DND-41 (cell line): ENCODE measurements at regions not wholly inside any gene's neighbourhood (a gene's known extent, or its start where the extent isn't known, plus 50 kb on each side); places are given as distances from the start of the nearest gene placed in this dataset.

Source experiments
- ATAC-seq: fragments of 200-7000 bp; cut with Tn5 transposase; 3 replicates; pipeline ENCODE4 v1.9.1; 2021; ENCODE audit warnings: low read depth; ENCODE audit not compliant: insufficient read depth
- DNase-seq: peaks from one replicate; pipeline ENCODE4 v3.0.0-alpha.2; 2020
- H2AFZ ChIP-seq: 2 replicates; pipeline ENCODE4 v1.6.0; 2012; ENCODE audit warnings: low read depth, low read length
- H3K27ac ChIP-seq: 2 replicates; pipeline ENCODE4 v1.5.1; 2012; ENCODE audit warnings: low read length, inconsistent platforms
- H3K27me3 ChIP-seq: fragments of 200-600 bp; sonication (generic); 2 replicates; pipeline ENCODE4 v1.6.0; 2012; ENCODE audit warnings: low read length, mild to moderate bottlenecking, inconsistent platforms; ENCODE audit not compliant: insufficient read depth, poor library complexity
- H3K36me3 ChIP-seq: 2 replicates; pipeline ENCODE4 v1.5.1; 2012; ENCODE audit warnings: low read length, inconsistent platforms; ENCODE audit not compliant: insufficient read depth
- H3K4me1 ChIP-seq: 2 replicates; pipeline ENCODE4 v1.5.1; 2012; ENCODE audit warnings: mild to moderate bottlenecking, low read length; ENCODE audit not compliant: insufficient read depth
- H3K4me2 ChIP-seq: 2 replicates; pipeline ENCODE4 v1.6.0; 2012; ENCODE audit warnings: mild to moderate bottlenecking, moderate library complexity, low read length, inconsistent platforms; ENCODE audit not compliant: insufficient read depth
- H3K4me3 ChIP-seq, 2 experiments: fragments of 200-600 bp in 1 of 2; shearing (Covaris generic) in 1 of 2; 2 replicates each; pipeline ENCODE4 v1.5.1; 2012 to 2016; ENCODE audit warnings: inconsistent platforms in 2 of 2, low read length in 2 of 2, mild to moderate bottlenecking in 2 of 2, low read depth in 1 of 2, moderate library complexity in 1 of 2
- H3K79me2 ChIP-seq: 2 replicates; pipeline ENCODE4 v1.6.0; 2012; ENCODE audit warnings: low read length, inconsistent platforms; ENCODE audit not compliant: insufficient read depth
- H3K9ac ChIP-seq: 2 replicates; pipeline ENCODE4 v1.6.0; 2012; ENCODE audit warnings: low read depth, mild to moderate bottlenecking, inconsistent platforms, low read length, moderate library complexity
- H3K9me3 ChIP-seq: 2 replicates; pipeline ENCODE4 v1.5.1; 2012; ENCODE audit warnings: low read length, moderate library complexity, mild to moderate bottlenecking, inconsistent platforms; ENCODE audit not compliant: insufficient read depth, severe bottlenecking
- H4K20me1 ChIP-seq: 2 replicates; pipeline ENCODE4 v1.6.0; 2012; ENCODE audit warnings: low read length; ENCODE audit not compliant: insufficient read depth
- CTCF ChIP-seq: IDR thresholded peaks from 2 replicates; pipeline ENCODE4 v1.5.1; 2012; ENCODE audit warnings: borderline replicate concordance, low read length, moderate library complexity, mild to moderate bottlenecking; ENCODE audit not compliant: poor library complexity, severe bottlenecking; ENCODE audit errors: extremely low read depth
- EZH2 ChIP-seq: IDR thresholded peaks from 3 replicates; pipeline ENCODE4 v1.6.1; 2012; ENCODE audit warnings: borderline replicate concordance, low read depth, mild to moderate bottlenecking, moderate library complexity, low read length, inconsistent platforms; ENCODE audit not compliant: severe bottlenecking

- H3K36me3 ChIP-seq: no peaks in the 10 kb centered on the region
- no peak for TF ChIP-seq EZH2
- no peak for TF ChIP-seq CTCF
- H4K20me1 ChIP-seq: no peaks in the 10 kb centered on the region
- ATAC-seq (no peak), DNase-seq (no peak)
- no peaks in the 10 kb centered on the region for H3K27me3 ChIP-seq
- no peak overlapping the region for H2AFZ ChIP-seq
- H3K4me3 ChIP-seq: no peak overlapping the region
- no peak overlapping the region for H3K27ac ChIP-seq
- no peaks in the 10 kb centered on the region for H3K9me3 ChIP-seq
- no peaks in the 10 kb centered on the region for H3K79me2 ChIP-seq
- no peak overlapping the region for H3K9ac ChIP-seq
- H3K4me2 ChIP-seq: no peak overlapping the region
- H3K4me1 ChIP-seq: no peaks in the 10 kb centered on the region
Measured at GRCh38 chr17:12222392-12222791, 201.7 kb downstream of the MAP2K4 start.

- Histone ChIP-seq H4K20me1 (no peaks in the 10 kb centered on the region), H3K79me2 (no peaks in the 10 kb centered on the region), H3K27me3 (no peaks in the 10 kb centered on the region), H3K4me1 (no peaks in the 10 kb centered on the region), H2AFZ (no peak overlapping the region), H3K4me2 (no peak overlapping the region), H3K9me3 (no peaks in the 10 kb centered on the region), H3K4me3 (no peak overlapping the region), H3K27ac (no peak overlapping the region), H3K9ac (no peak overlapping the region), H3K36me3 (no peaks in the 10 kb centered on the region)
- TF ChIP-seq CTCF (no peak), EZH2 (no peak)
- DNase-seq: no peak
- ATAC-seq: no peak
Measured at GRCh38 chr17:12227547-12227946, 206.9 kb downstream of the MAP2K4 start.

GRCh38 chr17:12229335-12229734 is 208.7 kb downstream of the MAP2K4 start:
- H3K79me2 ChIP-seq: no peaks in the 10 kb centered on the region
- H3K9me3 ChIP-seq: no peaks in the 10 kb centered on the region
- H3K4me3 ChIP-seq: no peak overlapping the region
- H2AFZ ChIP-seq: no peak overlapping the region
- H3K4me1 ChIP-seq: no peaks in the 10 kb centered on the region
- ATAC-seq (no peak), DNase-seq (no peak)
- no peak for TF ChIP-seq CTCF
- no peak for TF ChIP-seq EZH2
- H3K27me3 ChIP-seq: no peaks in the 10 kb centered on the region
- H3K9ac ChIP-seq: no peak overlapping the region
- H4K20me1 ChIP-seq: no peaks in the 10 kb centered on the region
- H3K4me2 ChIP-seq: no peak overlapping the region
- H3K36me3 ChIP-seq: no peaks in the 10 kb centered on the region
- H3K27ac ChIP-seq: no peak overlapping the region
